ENCODE measurements at regions not wholly inside any gene's neighbourhood (a gene's known extent, or its start where the extent isn't known, plus 50 kb on each side); places are given as distances from the start of the nearest gene placed in this dataset.

GRCh38 chr13:99738626-99739025 is 232.9 kb downstream of the ZIC5 start:
- DNase-seq: no peak
- intact Hi-C loops (cut with DNase I): no loop called here
- TF ChIP-seq CTCF (IDR thresholded peaks at IDR 0.05): no peak
- Histone ChIP-seq H3K9ac (ENCODE audit: low read depth in 2 of 2, low read length in 2 of 2) (no peak overlapping the region), H3K4me3 (no peak overlapping the region), H3K9me3 (no peaks in the 10 kb centered on the region), H3K27me3 (no peaks in the 10 kb centered on the region), H3K4me1 (no peaks in the 10 kb centered on the region), H3K27ac (no peak overlapping the region), H3K36me3 (no peaks in the 10 kb centered on the region)

- H3K4me1 ChIP-seq: no peaks in the 10 kb centered on the region
- no peaks in the 10 kb centered on the region for H3K36me3 ChIP-seq
- no peak overlapping the region for H3K9ac ChIP-seq (ENCODE audit: low read depth in 2 of 2, low read length in 2 of 2)
- no peak for DNase-seq
- H3K9me3 ChIP-seq: no peaks in the 10 kb centered on the region
- no peak overlapping the region for H3K4me3 ChIP-seq
- H3K27ac ChIP-seq: no peak overlapping the region
- no peaks in the 10 kb centered on the region for H3K27me3 ChIP-seq
- intact Hi-C loops (cut with DNase I): no loop called here
- TF ChIP-seq CTCF (IDR thresholded peaks at IDR 0.05): no peak
Measured at GRCh38 chr13:99737481-99738245, 233.9 kb downstream of the ZIC5 start.

- no peak overlapping the region for H3K4me3 ChIP-seq
- H3K27ac ChIP-seq: no peak overlapping the region
- H3K9ac ChIP-seq (ENCODE audit: low read depth in 2 of 2, low read length in 2 of 2): no peak overlapping the region
- intact Hi-C loops (cut with DNase I): no loop called here
- TF ChIP-seq CTCF (IDR thresholded peaks at IDR 0.05): no peak
- H3K27me3 ChIP-seq: no peaks in the 10 kb centered on the region
- H3K36me3 ChIP-seq: no peaks in the 10 kb centered on the region
- no peak for DNase-seq
- no peaks in the 10 kb centered on the region for H3K9me3 ChIP-seq
- no peaks in the 10 kb centered on the region for H3K4me1 ChIP-seq
Measured at GRCh38 chr13:99736541-99736940, 235.0 kb downstream of the ZIC5 start.

GRCh38 chr13:99734013-99734693 is 232.9 kb downstream of the TM9SF2 start:
- H3K9ac ChIP-seq (ENCODE audit: low read depth in 2 of 2, low read length in 2 of 2): no peak overlapping the region

GRCh38 chr13:99733346-99733745 is 232.1 kb downstream of the TM9SF2 start:
- Histone ChIP-seq H3K36me3 (no peaks in the 10 kb centered on the region), H3K4me3 (no peak overlapping the region), H3K27me3 (no peaks in the 10 kb centered on the region), H3K27ac (no peak overlapping the region), H3K9me3 (no peaks in the 10 kb centered on the region), H3K4me1 (no peaks in the 10 kb centered on the region), H3K9ac (ENCODE audit: low read depth in 2 of 2, low read length in 2 of 2) (no peak overlapping the region)
- no peak for TF ChIP-seq CTCF (IDR thresholded peaks at IDR 0.05)
- intact Hi-C loops (cut with DNase I): no loop called here
- no peak for DNase-seq

More at GRCh38 chr13:99734013-99734693, 232.9 kb downstream of the TM9SF2 start:
- Histone ChIP-seq H3K27ac (no peak overlapping the region), H3K4me3 (no peak overlapping the region), H3K9me3 (no peaks in the 10 kb centered on the region), H3K27me3 (no peaks in the 10 kb centered on the region), H3K4me1 (no peaks in the 10 kb centered on the region), H3K36me3 (no peaks in the 10 kb centered on the region)
- DNase-seq: no peak
- no peak for TF ChIP-seq CTCF (IDR thresholded peaks at IDR 0.05)
- intact Hi-C loops (cut with DNase I): no loop called here
